Activated CD4-positive, alpha-beta memory T cell treated with anti-CD3 and anti-CD28 coated beads for 36 hours (primary cell): ENCODE measurements at regions not wholly inside any gene's neighbourhood (a gene's known extent, or its start where the extent isn't known, plus 50 kb on each side); places are given as distances from the start of the nearest gene placed in this dataset.
A peak's percentile ranks its signal among the peaks of the same experiment; 100 is the strongest.
"Not testable (repeated sequence)": the region's sequence is repeated elsewhere in the genome, so short reads cannot be mapped to it uniquely, and the experiment has no call there.

ENCODE experiments used
- CTCF ChIA-PET: fragments of 350-600 bp; sonication (Branson Sonifier 250); formaldehyde crosslinking; loops from one replicate; lab custom pipeline; 2021; ENCODE audit warnings: antibody characterized with exemption, inconsistent platforms; lab: Charles Lee
- POLR2A ChIA-PET: fragments of 350-600 bp; sonication (Branson Sonifier 250); formaldehyde crosslinking; loops from one replicate; lab custom pipeline; 2021; ENCODE audit warnings: antibody characterized with exemption; lab: Charles Lee
- DNase-seq: peaks from one replicate; pipeline ENCODE4 v3.0.0-alpha.2; 2020
- H3K27ac Mint-ChIP-seq: one replicate; pipeline ENCODE4 v1.8.0; 2021; ENCODE audit warnings: mixed read lengths
- H3K27me3 Mint-ChIP-seq: one replicate; pipeline ENCODE4 v1.8.0; 2021; ENCODE audit warnings: mixed read lengths
- H3K36me3 Mint-ChIP-seq: one replicate; pipeline ENCODE4 v1.8.0; 2021; ENCODE audit warnings: mixed read lengths
- H3K4me1 Mint-ChIP-seq: one replicate; pipeline ENCODE4 v1.8.0; 2021; ENCODE audit warnings: low read depth, mixed read lengths
- H3K4me3 Mint-ChIP-seq: one replicate; pipeline ENCODE4 v1.8.0; 2021; ENCODE audit warnings: mild to moderate bottlenecking, mixed read lengths
- H3K9me3 Mint-ChIP-seq: one replicate; pipeline ENCODE4 v1.8.0; 2021; ENCODE audit warnings: mixed read lengths
- intact Hi-C: fragments of 100-400 bp; cut with micrococcal nuclease; formaldehyde crosslinking; loops from one replicate; pipeline ENCODE4 v1.15.1; 2023

DNA sequence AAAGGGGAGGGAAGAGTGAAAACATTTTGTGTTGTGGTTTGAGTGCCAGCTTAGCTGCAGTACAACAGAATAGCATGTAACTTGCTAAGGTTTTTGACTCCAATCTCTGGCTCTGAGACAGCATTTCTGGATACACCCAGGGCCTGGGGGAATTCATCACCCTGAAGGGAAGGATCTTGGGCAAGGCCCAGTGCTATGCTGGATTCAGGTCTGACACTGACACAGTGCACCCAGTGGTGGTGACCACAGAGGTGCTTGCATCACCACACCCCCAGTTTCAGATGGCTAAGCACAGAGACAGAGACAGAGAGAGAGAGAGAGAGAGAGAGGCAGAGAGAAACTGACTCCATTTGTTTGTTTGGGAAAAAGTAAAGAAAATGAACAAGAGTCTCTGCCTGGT lies 74.1 kb upstream of the KBTBD8 start:
- ChIA-PET CTCF (no interaction called here), POLR2A (no interaction called here)
- Mint-ChIP-seq H3K27ac (no peak overlapping the region), H3K36me3 (no peaks in the 10 kb centered on the region), H3K4me1 (peaks cover 9% of the 10 kb centered on the region), H3K9me3 (no peaks in the 10 kb centered on the region), H3K4me3 (no peak overlapping the region), H3K27me3 (no peaks in the 10 kb centered on the region)
- no peak for DNase-seq
- intact Hi-C loops = no loop called here

DNA sequence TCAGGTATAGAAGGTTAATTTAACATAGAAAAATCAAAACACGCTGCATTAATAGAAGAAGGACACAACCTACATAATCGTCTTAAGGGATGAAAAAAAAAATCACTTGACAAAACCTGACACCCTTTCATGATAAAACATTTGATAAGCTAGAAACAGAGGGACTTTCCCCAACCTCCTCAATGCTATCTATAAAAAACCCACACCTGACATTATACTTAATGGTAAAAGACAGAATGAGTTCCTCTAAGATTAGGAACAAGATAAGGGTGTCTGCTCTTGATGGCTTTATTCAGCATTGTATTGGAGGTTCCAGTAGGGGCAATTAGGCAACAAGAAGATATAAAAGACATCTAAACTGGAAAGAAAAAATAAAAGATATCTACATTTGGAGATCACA lies 69.9 kb upstream of the KBTBD8 start:
- ChIA-PET CTCF (no interaction called here), POLR2A (no interaction called here)
- DNase-seq = no peak
- Mint-ChIP-seq H3K27ac (no peak overlapping the region), H3K4me1 (peaks cover 9% of the 10 kb centered on the region), H3K4me3 (no peak overlapping the region), H3K36me3 (no peaks in the 10 kb centered on the region), H3K27me3 (no peaks in the 10 kb centered on the region), H3K9me3 (no peaks in the 10 kb centered on the region)
- intact Hi-C loops = no loop called here

DNA sequence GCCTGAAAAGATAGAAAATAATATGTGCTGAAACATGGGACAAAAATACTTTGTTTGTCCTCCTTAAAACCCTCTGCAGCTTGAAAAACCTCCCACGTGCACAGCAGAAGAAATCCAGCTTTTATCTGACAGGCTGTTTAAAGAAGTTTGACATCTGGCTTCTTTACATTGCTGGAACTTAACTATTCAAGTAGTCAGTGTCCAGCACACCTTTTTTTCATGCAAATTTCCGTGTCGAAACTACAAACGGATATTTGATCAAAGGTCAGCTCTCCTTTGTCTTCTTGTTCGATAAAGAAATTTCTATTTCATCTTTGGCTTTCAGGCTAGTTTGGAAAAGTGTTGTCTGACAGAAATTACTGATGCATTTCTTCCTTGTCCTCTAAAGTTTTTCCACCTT lies 66.8 kb upstream of the KBTBD8 start:
- POLR2A ChIA-PET = no interaction called here
- no peaks in the 10 kb centered on the region for H3K9me3 Mint-ChIP-seq
- no peak overlapping the region for H3K27ac Mint-ChIP-seq

DNA sequence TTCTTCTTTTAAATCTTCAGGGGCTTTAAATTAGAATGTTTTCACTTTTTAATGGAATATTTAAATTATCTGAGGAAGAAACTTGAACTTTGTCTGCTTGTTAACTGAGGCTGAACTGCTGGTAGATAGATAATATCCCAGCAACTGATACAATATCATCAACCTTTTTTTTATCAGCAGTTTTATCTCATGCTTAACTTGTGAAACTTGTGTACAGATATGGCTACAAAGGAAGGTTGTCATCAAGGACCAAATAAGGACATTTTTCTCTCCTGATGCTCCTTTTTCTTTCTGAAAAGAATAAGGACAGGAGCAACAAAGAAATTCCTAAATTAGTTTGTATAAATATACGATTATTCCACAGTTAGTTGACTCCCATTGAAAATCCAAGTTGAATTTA lies 66.4 kb upstream of the KBTBD8 start:
- no peak for DNase-seq
- peaks cover 9% of the 10 kb centered on the region for H3K4me1 Mint-ChIP-seq
- intact Hi-C loops = no loop called here
- no peaks in the 10 kb centered on the region for H3K27me3 Mint-ChIP-seq
- no peaks in the 10 kb centered on the region for H3K36me3 Mint-ChIP-seq
- no peaks in the 10 kb centered on the region for H3K9me3 Mint-ChIP-seq
- H3K27ac Mint-ChIP-seq = no peak overlapping the region
- CTCF ChIA-PET = no interaction called here
- H3K4me3 Mint-ChIP-seq = no peak overlapping the region
- POLR2A ChIA-PET = no interaction called here

More for the DNA sequence above, 66.8 kb upstream of the KBTBD8 start:
- intact Hi-C loops = no loop called here
- no peak overlapping the region for H3K4me3 Mint-ChIP-seq
- H3K36me3 Mint-ChIP-seq = no peaks in the 10 kb centered on the region
- CTCF ChIA-PET = no interaction called here
- no peaks in the 10 kb centered on the region for H3K27me3 Mint-ChIP-seq
- DNase-seq = no peak
- H3K4me1 Mint-ChIP-seq = peaks cover 9% of the 10 kb centered on the region

DNA sequence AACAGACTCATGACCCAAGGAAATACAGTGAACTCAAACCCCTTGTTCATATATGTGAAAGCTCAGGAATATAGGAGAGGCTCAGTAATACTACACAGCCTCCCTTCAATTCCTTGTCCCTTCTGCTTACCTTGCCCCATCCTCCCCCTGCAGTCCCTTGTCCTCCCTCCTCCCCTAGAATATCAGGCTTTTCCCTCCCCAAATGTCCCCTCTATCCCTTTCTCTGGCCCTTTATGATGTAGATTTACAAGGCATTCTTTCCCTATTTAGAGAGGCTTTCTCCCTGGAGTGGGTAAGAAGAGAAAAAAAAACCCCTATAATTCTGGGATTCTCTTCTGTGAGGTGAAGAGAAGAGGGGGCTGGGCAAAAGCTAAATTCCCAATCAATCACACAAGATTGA lies 64.9 kb upstream of the KBTBD8 start:
- Mint-ChIP-seq H3K4me3 (no peak overlapping the region), H3K9me3 (no peaks in the 10 kb centered on the region), H3K27me3 (peaks cover 1% of the 10 kb centered on the region), H3K4me1 (peaks cover 2% of the 10 kb centered on the region), H3K27ac (no peak overlapping the region), H3K36me3 (no peaks in the 10 kb centered on the region)
- DNase-seq = no peak
- intact Hi-C loops = no loop called here
- ChIA-PET POLR2A (no interaction called here), CTCF (interaction anchor here (1.4 kb wide), 1 partner anchor 39 kb away, joined by 4 read pairs; no protein-coding TSS in a partner anchor)

DNA sequence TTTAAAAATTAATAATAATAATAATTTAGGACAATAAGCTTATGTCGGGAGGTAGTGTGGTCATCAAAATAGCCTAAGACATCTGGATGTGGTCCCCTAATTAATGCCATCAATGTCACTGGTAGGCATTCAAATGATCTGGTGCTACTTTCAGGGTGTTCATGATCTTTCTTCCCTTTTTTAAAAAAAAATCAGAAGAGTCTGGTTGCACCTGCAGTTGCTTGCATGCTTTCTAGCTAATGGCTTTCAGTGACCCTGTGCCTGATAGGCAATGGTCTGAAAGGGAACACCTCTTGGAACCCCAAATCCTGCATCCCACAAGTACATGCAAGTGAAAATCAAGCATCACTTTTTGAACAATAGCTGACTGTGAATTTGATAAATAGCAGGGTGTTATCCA lies 64.1 kb upstream of the KBTBD8 start:
- no peaks in the 10 kb centered on the region for H3K4me1 Mint-ChIP-seq
- POLR2A ChIA-PET = no interaction called here
- H3K36me3 Mint-ChIP-seq = no peaks in the 10 kb centered on the region
- peaks cover 2% of the 10 kb centered on the region for H3K27me3 Mint-ChIP-seq
- no peak overlapping the region for H3K4me3 Mint-ChIP-seq
- CTCF ChIA-PET = interaction anchor here (1.4 kb wide), 1 partner anchor 38 kb away, joined by 4 read pairs; no protein-coding TSS in a partner anchor
- DNase-seq = no peak
- intact Hi-C loops = no loop called here
- H3K9me3 Mint-ChIP-seq = no peaks in the 10 kb centered on the region
- no peak overlapping the region for H3K27ac Mint-ChIP-seq

DNA sequence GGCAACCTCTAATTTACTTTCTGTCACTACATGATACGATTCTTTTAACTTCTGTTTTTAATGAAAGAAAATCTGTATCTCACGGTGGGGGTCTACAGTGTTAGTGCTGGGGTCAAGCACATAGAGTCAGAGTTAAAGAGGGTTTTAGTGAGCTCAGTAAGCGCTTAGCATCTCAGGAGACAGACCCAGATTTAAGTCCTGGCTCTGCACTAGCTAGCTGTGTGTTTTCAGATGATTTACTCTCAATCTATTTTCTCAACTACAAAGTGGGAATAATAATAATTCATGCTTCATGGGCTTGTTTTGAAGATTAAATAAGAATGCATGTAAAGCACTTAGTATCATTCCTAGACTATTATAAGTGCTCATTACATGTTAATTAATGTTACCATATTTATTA lies 63.4 kb upstream of the KBTBD8 start:
- CTCF ChIA-PET = interaction anchor here (1.4 kb wide), 1 partner anchor 37 kb away, joined by 4 read pairs; no protein-coding TSS in a partner anchor

DNA sequence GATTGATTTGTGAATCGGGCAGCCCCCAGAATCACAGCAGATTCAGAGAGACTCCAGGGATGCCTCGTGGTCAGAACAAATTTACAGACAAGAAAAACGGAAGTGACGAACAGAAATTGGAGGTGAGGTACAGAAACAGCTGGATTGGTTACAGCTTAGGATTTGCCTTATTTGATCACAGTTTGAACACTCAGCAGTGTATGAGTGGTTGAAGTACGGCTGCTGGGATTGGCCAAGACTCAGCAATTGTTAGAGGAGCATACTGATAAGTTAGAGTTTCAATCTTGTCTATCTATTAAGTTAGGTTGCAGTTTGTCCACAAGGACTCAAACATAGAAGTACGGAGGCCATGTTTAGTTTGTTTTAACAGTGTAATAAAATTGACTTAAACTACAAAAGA lies 61.1 kb upstream of the KBTBD8 start:
- H3K4me3 Mint-ChIP-seq, H3K27me3 Mint-ChIP-seq, H3K36me3 Mint-ChIP-seq, H3K27ac Mint-ChIP-seq, H3K4me1 Mint-ChIP-seq, DNase-seq, H3K9me3 Mint-ChIP-seq, POLR2A ChIA-PET: not testable (repeated sequence)
- CTCF ChIA-PET = interaction anchor here (0.9 to 3.9 kb wide), 5 partner anchors 35 to 1957 kb away, joined by 3 to 47 read pairs (median 4); no protein-coding TSS in a partner anchor
- intact Hi-C loops = loop anchor here (5.0 kb wide), 1 partner anchor 1940 kb away; no protein-coding TSS in a partner anchor

More for the DNA sequence above, 63.4 kb upstream of the KBTBD8 start:
- peaks cover 2% of the 10 kb centered on the region for H3K27me3 Mint-ChIP-seq
- no peak overlapping the region for H3K4me3 Mint-ChIP-seq
- intact Hi-C loops = loop anchor here (5.0 kb wide), 1 partner anchor 1943 kb away; no protein-coding TSS in a partner anchor
- POLR2A ChIA-PET = no interaction called here
- no peaks in the 10 kb centered on the region for H3K36me3 Mint-ChIP-seq
- no peak overlapping the region for H3K27ac Mint-ChIP-seq
- no peaks in the 10 kb centered on the region for H3K9me3 Mint-ChIP-seq
- no peak for DNase-seq
- H3K4me1 Mint-ChIP-seq = no peaks in the 10 kb centered on the region

DNA sequence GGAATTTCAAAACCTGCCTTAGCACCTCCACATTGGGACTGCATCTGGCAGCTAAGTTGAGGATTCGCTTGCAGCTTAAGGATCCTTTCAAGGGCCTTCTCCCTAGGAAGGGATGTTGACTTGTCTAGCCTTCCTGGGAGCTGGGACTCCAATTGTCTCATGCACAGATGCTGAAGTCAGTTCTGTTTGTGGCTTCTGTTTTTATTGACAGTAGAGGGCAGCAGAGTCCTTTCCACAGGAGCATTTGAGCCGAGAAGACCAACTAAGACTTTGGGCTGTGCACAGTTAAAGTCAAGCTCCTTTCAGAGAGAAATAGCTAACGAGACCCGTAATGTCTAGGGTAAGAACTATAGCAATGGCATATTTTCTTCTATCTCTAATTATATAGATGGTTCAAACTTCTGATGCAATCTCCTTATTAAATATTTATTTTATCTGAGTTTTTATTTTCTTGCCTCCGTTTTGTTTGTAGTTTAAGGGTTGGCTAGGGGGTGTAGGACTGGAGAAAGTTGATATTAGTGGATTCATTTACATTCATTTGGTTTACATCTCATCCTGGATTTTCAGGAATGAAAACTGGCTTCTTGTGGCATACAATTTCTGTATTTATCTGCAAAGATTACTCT lies 59.7 kb upstream of the KBTBD8 start:
- DNase-seq = peak; percentile 29
- Mint-ChIP-seq H3K27ac (no peak overlapping the region), H3K36me3 (no peaks in the 10 kb centered on the region), H3K4me3 (no peak overlapping the region), H3K27me3 (peaks cover 6% of the 10 kb centered on the region), H3K4me1 (no peaks in the 10 kb centered on the region), H3K9me3 (no peaks in the 10 kb centered on the region)
- intact Hi-C loops = loop anchor here (2.0 to 5.0 kb wide), 2 partner anchors 98 to 1939 kb away; no protein-coding TSS in a partner anchor
- CTCF ChIA-PET = interaction anchor here (0.6 to 3.9 kb wide), 20 partner anchors 9 to 1957 kb away, joined by 3 to 47 read pairs (median 5); no protein-coding TSS in a partner anchor
- POLR2A ChIA-PET = no interaction called here

DNA sequence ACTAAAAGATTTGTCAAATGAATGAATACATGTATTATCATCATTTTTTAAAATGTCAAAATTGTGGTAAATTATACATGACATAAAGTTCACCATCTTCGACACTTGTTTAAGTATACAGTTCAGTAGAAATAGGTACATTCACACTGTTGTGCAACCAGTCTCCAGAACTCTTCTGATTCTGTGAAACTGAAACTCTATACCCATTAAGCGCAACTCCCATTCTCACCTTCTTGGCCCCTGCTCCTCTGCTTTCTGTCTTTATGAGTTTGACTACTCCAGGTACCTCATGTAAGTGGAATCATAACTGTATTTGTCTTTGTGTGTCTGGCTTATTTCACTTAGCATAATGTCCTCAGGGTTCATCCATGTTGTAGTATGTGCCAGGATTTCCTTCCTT lies 50.1 kb upstream of the KBTBD8 start:
- CTCF ChIA-PET = interaction anchor here (1.6 kb wide), 1 partner anchor 10 kb away, joined by 7 read pairs; no protein-coding TSS in a partner anchor
- H3K9me3 Mint-ChIP-seq = peaks cover 2% of the 10 kb centered on the region

More for the DNA sequence above, 50.1 kb upstream of the KBTBD8 start:
- DNase-seq = no peak
- Mint-ChIP-seq H3K4me3 (no peak overlapping the region), H3K27me3 (peaks cover 4% of the 10 kb centered on the region), H3K36me3 (no peaks in the 10 kb centered on the region), H3K4me1 (no peaks in the 10 kb centered on the region), H3K27ac (no peak overlapping the region)
- POLR2A ChIA-PET = no interaction called here
- intact Hi-C loops = no loop called here
